C4-2B (cell line): ENCODE measurements at regions not wholly inside any gene's neighbourhood (a gene's known extent, or its start where the extent isn't known, plus 50 kb on each side); places are given as distances from the start of the nearest gene placed in this dataset.

Source experiments
- CTCF ChIP-seq: fragments of 450-650 bp; conservative IDR thresholded peaks from 2 replicates; pipeline ENCODE4 v1.5.1; 2017; ENCODE audit warnings: mild to moderate bottlenecking
- ZFX ChIP-seq: fragments of 450-650 bp; IDR thresholded peaks from 2 replicates; pipeline ENCODE4 v1.6.1; 2017

- TF ChIP-seq CTCF (no peak), ZFX (no peak)
These were observed 114.6 kb upstream of the MAP3K1 start for GRCh38 chr5:56700711-56701110.
